Peyer's patch (tissue), 4 donors: ENCODE measurements at regions not wholly inside any gene's neighbourhood (a gene's known extent, or its start where the extent isn't known, plus 50 kb on each side); places are given as distances from the start of the nearest gene placed in this dataset.

Experiments used
- DNase-seq, 3 donors: peaks; one replicate each; pipeline ENCODE4 v3.0.0-alpha.2; 2017 to 2019
- H3K27ac ChIP-seq, 4 donors: fragments of 200-600 bp; sonication (generic); one replicate each; pipeline ENCODE4 v1.5.1; 2016 to 2019
- H3K27me3 ChIP-seq, 2 donors: fragments of 200-600 bp; sonication (generic); one replicate each; pipeline ENCODE4 v1.5.1; 2019
- H3K36me3 ChIP-seq, 3 donors: fragments of 200-600 bp; sonication (generic); one replicate each; pipeline ENCODE4 v1.5.1; 2016 to 2019
- H3K4me1 ChIP-seq, 4 donors: fragments of 200-600 bp; sonication (generic); one replicate each; pipeline ENCODE4 v1.5.1; 2016 to 2019
- H3K4me3 ChIP-seq, 4 donors: fragments of 200-600 bp; sonication (generic); 1 replicate in 3 of 4; 2 replicates in 1 of 4; pipeline ENCODE4 v1.5.1; 2016 to 2019; ENCODE audit warnings: mild to moderate bottlenecking in 1 of 4
- H3K9me3 ChIP-seq, 4 donors: fragments of 200-600 bp; sonication (generic); one replicate each; pipeline ENCODE4 v1.5.1; 2016 to 2019; ENCODE audit warnings: mild to moderate bottlenecking in 1 of 4
- CTCF ChIP-seq, 6 experiments: fragments of 450-650 bp in 4 of 6; fragments of 200-600 bp in 2 of 6; sonication (generic) in 1 of 6; IDR thresholded peaks; one replicate each; pipeline ENCODE4 v1.5.1; 2017 to 2019; ENCODE audit warnings: antibody characterized with exemption in 6 of 6, mild to moderate bottlenecking in 3 of 6, moderate library complexity in 1 of 6
- POLR2A ChIP-seq, 2 donors: fragments of 450-650 bp; IDR thresholded peaks; one replicate each; pipeline ENCODE4 v1.5.1; 2017; ENCODE audit warnings: antibody characterized with exemption in 2 of 2, mild to moderate bottlenecking in 2 of 2, moderate library complexity in 2 of 2

- no peak overlapping the region for H3K27ac ChIP-seq
- H3K27me3 ChIP-seq = no peaks in the 10 kb centered on the region
- H3K4me3 ChIP-seq = no peak overlapping the region
- no peak for TF ChIP-seq POLR2A (IDR thresholded peaks at IDR 0.05)
- no peak for TF ChIP-seq CTCF (IDR thresholded peaks at IDR 0.05)
- DNase-seq = no peak
- no peaks in the 10 kb centered on the region for H3K4me1 ChIP-seq
- no peaks in the 10 kb centered on the region for H3K36me3 ChIP-seq
- H3K9me3 ChIP-seq = no peaks in the 10 kb centered on the region
Measured at GRCh38 chr4:96626023-96626422, 786.1 kb downstream of the PDHA2 start.

GRCh38 chr4:96630839-96631238 lies 790.9 kb downstream of the PDHA2 start:
- H3K27me3 ChIP-seq = no peaks in the 10 kb centered on the region
- H3K4me1 ChIP-seq = no peaks in the 10 kb centered on the region
- H3K4me3 ChIP-seq = no peak overlapping the region
- H3K36me3 ChIP-seq = no peaks in the 10 kb centered on the region
- TF ChIP-seq POLR2A (IDR thresholded peaks at IDR 0.05) = no peak
- no peak for TF ChIP-seq CTCF (IDR thresholded peaks at IDR 0.05)
- H3K27ac ChIP-seq = no peak overlapping the region
- H3K9me3 ChIP-seq = no peaks in the 10 kb centered on the region
- no peak for DNase-seq

GRCh38 chr4:96637971-96638412 lies 798.1 kb downstream of the PDHA2 start:
- no peaks in the 10 kb centered on the region for H3K4me1 ChIP-seq
- H3K27me3 ChIP-seq = no peaks in the 10 kb centered on the region
- TF ChIP-seq POLR2A (IDR thresholded peaks at IDR 0.05) (no peak), CTCF (IDR thresholded peaks at IDR 0.05) (no peak)
- DNase-seq = no peak
- no peak overlapping the region for H3K27ac ChIP-seq
- H3K9me3 ChIP-seq = no peaks in the 10 kb centered on the region
- no peak overlapping the region for H3K4me3 ChIP-seq
- H3K36me3 ChIP-seq = no peaks in the 10 kb centered on the region

- Histone ChIP-seq H3K27ac (no peak overlapping the region), H3K27me3 (no peaks in the 10 kb centered on the region), H3K4me1 (no peaks in the 10 kb centered on the region), H3K36me3 (no peaks in the 10 kb centered on the region), H3K9me3 (no peaks in the 10 kb centered on the region), H3K4me3 (no peak overlapping the region)
- no peak for DNase-seq
- TF ChIP-seq POLR2A (IDR thresholded peaks at IDR 0.05) = no peak
- no peak for TF ChIP-seq CTCF (IDR thresholded peaks at IDR 0.05)
Measured at GRCh38 chr4:96639932-96640331, 800.0 kb downstream of the PDHA2 start.

GRCh38 chr4:96642490-96642889 lies 802.6 kb downstream of the PDHA2 start:
- H3K27ac ChIP-seq = no peak overlapping the region
- DNase-seq = no peak
- TF ChIP-seq CTCF (IDR thresholded peaks at IDR 0.05) (no peak), POLR2A (IDR thresholded peaks at IDR 0.05) (no peak)
- H3K9me3 ChIP-seq = no peaks in the 10 kb centered on the region
- H3K4me3 ChIP-seq = no peak overlapping the region
- H3K36me3 ChIP-seq = no peaks in the 10 kb centered on the region
- H3K4me1 ChIP-seq = no peaks in the 10 kb centered on the region
- no peaks in the 10 kb centered on the region for H3K27me3 ChIP-seq

GRCh38 chr4:96646146-96646545 lies 806.3 kb downstream of the PDHA2 start:
- H3K9me3 ChIP-seq = no peaks in the 10 kb centered on the region

More at GRCh38 chr4:96646146-96646545, 806.3 kb downstream of the PDHA2 start:
- Histone ChIP-seq H3K27me3 (no peaks in the 10 kb centered on the region), H3K4me3 (no peak overlapping the region), H3K4me1 (no peaks in the 10 kb centered on the region), H3K36me3 (no peaks in the 10 kb centered on the region), H3K27ac (no peak overlapping the region)
- no peak for DNase-seq
- TF ChIP-seq POLR2A (IDR thresholded peaks at IDR 0.05) (no peak), CTCF (IDR thresholded peaks at IDR 0.05) (no peak)
